IPS-18a (cell line): ENCODE measurements at regions not wholly inside any gene's neighbourhood (a gene's known extent, or its start where the extent isn't known, plus 50 kb on each side); places are given as distances from the start of the nearest gene placed in this dataset.

Experiments used
- H3K27ac ChIP-seq: one replicate; pipeline ENCODE4 v1.5.1; 2013; ENCODE audit warnings: low read length
- H3K27me3 ChIP-seq: one replicate; pipeline ENCODE4 v1.6.1; 2013; ENCODE audit warnings: mild to moderate bottlenecking, low read length; ENCODE audit not compliant: control insufficient read depth, insufficient read depth
- H3K36me3 ChIP-seq: one replicate; pipeline ENCODE4 v1.6.1; 2013; ENCODE audit warnings: low read depth, low read length; ENCODE audit not compliant: control insufficient read depth
- H3K4me1 ChIP-seq: one replicate; pipeline ENCODE4 v1.6.1; 2013; ENCODE audit warnings: low read depth, low read length; ENCODE audit not compliant: control insufficient read depth
- H3K4me3 ChIP-seq: one replicate; pipeline ENCODE4 v1.5.1; 2013; ENCODE audit warnings: low read length
- H3K9ac ChIP-seq: one replicate; pipeline ENCODE4 v1.6.1; 2013; ENCODE audit warnings: mild to moderate bottlenecking, low read length, moderate library complexity
- H3K9me3 ChIP-seq: one replicate; pipeline ENCODE4 v1.6.1; 2013; ENCODE audit warnings: low read depth, low read length; ENCODE audit not compliant: control insufficient read depth

DNA sequence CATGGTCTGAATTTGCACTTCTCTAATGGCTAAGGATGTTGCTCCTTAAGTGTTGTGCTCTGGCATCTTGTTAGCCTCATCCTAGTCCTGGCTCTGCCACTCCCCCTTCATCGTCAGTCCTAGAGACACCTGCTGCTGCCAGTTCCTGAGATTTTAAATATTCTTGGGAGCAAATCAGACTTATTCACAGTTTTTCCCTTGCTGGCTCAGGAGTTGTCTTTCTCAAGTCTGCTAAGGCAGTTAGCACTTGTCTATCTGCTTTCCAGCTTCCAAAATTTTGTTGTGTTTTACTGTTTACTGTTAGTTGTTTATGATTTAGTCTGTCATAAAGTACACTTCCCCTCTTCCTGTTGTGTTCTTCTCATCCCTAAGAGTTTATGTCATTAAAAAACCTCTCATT lies 201.0 kb downstream of the KIF26A start:
- H3K36me3 ChIP-seq, result no peaks in the 10 kb centered on the region
- peaks cover 7% of the 10 kb centered on the region for H3K4me1 ChIP-seq
- no peak overlapping the region for H3K9ac ChIP-seq
- no peak overlapping the region for H3K27ac ChIP-seq
- H3K27me3 ChIP-seq, result peaks cover 8% of the 10 kb centered on the region
- no peak overlapping the region for H3K4me3 ChIP-seq
- H3K9me3 ChIP-seq, result no peaks in the 10 kb centered on the region

DNA sequence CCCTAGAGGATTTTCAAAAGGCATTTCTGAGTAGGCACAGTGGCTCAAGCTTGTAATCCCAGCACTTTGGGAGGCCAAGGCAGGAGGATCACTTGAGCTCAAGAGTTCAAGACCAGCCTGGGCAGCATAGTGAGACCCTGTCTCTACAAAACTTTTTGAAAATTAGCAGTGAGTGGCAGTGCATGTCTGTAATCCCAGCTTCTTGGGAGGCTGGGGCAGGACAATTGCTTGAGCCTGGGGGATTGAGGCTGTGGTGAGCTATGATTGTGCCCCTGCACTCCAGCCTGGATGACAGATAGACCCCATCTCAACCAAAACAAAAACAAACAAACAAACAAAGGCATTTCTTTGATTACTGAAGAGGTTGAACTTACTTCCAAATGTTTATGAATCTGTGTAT lies 201.4 kb downstream of the KIF26A start:
- Histone ChIP-seq H3K4me1 (peaks cover 7% of the 10 kb centered on the region), H3K27me3 (peaks cover 8% of the 10 kb centered on the region), H3K4me3 (no peak overlapping the region)

DNA sequence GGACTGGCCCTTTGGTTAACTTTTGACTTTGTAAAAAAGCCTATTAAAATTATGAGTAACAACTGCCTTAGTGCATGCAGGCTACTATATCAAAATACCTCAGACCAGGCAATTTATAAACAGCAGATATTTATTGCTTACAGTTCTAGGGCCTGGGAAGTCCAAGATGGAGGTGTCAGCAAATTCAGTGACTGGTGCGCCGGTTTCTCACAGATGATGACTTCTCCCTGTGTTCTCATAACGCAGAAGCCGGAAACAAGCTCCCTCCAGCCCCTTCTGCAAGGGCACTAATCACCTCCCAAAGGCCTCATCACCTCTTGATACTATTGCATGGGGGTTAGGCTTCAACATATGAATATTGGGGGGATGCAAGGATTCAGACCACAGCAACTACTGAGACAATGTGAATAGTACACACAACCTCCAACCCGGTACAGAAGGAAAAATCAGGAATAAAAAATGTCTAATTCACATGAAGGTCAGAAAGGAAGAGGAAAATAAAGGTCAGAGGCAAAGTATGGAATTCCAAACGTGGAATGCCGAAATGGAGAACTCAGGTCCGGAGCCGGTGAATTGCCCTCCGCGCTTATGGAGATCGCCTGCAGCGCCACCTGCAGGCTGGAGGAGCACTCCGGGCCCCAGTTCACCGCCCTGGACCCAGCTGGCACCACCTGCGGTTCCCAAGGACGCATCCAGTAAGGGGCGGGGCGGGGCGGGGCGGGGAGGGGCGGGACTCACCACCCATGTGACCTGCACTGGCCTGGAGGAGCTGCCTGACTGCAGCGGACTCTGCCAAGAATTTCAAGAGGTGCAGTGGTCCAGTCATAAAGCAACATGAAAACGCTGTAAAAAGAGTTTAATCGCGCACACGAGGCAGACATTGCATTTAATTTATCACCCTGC lies 203.4 kb downstream of the KIF26A start:
- H3K27ac ChIP-seq, result no peak overlapping the region
- peaks cover 8% of the 10 kb centered on the region for H3K27me3 ChIP-seq
- H3K4me3 ChIP-seq, result peak overlapping the region; percentile 36
- H3K36me3 ChIP-seq, result no peaks in the 10 kb centered on the region
- H3K9me3 ChIP-seq, result no peaks in the 10 kb centered on the region
- H3K4me1 ChIP-seq, result peaks cover 7% of the 10 kb centered on the region
- no peak overlapping the region for H3K9ac ChIP-seq

More for the DNA sequence above, 201.4 kb downstream of the KIF26A start:
- no peaks in the 10 kb centered on the region for H3K9me3 ChIP-seq
- no peaks in the 10 kb centered on the region for H3K36me3 ChIP-seq
- no peak overlapping the region for H3K9ac ChIP-seq
- no peak overlapping the region for H3K27ac ChIP-seq

DNA sequence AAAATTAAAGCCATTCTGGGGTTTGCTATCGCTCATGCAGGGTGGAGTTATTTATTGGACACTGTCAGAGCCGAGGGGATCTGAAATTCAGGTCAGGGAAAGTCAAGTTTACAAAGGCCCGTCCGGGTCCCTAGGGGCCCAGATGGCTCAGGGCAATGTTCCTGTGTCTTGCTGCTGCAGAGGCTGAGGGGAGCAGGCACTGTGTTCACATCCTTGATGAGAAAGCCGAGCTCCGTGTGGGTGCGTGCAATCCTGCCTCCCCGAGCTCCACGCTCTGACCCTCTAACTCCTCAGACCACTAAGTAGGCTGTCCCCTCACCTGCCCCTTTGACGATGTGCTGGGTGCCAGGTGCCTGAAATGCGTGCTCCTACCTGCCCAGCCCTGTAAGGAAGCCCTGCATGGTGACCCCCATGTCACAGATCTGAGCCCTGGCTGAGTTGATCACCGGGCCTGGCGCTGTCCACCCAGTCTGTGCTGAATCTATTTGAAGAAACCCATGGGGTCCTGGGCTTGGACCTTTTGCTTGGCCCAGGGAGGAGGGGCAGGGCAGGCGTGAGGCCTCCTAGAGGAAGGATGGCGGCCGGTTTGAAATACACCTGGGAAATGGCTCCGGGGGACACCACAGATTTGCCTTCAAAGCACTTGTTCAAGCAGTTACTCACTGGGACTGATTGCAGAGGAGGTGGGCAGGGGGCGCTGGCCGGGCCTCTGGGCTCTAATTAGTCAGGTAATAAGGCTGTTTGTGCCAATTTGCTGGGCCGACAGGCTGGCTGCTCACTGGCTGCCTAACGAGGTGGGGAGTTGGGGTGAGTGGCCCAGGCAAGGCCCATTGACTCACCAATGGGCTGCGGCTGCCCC lies 204.3 kb downstream of the KIF26A start:
- Histone ChIP-seq H3K27ac (no peak overlapping the region), H3K4me1 (peaks cover 7% of the 10 kb centered on the region), H3K27me3 (peaks cover 8% of the 10 kb centered on the region), H3K36me3 (no peaks in the 10 kb centered on the region), H3K4me3 (peak overlapping the region; percentile 17), H3K9me3 (no peaks in the 10 kb centered on the region), H3K9ac (no peak overlapping the region)

DNA sequence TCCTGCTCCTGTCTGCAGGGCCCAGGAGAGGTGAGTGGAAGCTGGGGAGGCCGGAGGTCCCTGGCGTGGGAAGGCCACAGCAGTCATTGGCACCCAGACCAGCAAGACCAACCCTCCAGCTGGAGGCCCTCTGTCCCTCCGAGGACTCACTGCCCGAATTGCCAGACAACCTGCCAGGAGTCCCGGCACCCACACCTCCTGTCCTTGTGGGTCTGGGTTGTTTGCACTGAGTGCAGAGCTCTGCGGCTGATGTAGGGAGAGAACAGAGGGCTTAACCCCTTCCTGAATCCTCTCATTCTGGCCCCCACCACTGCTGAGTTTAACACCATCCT lies 204.9 kb downstream of the KIF26A start:
- Histone ChIP-seq H3K27me3 (peaks cover 8% of the 10 kb centered on the region), H3K9ac (no peak overlapping the region), H3K27ac (no peak overlapping the region), H3K4me3 (no peak overlapping the region), H3K36me3 (no peaks in the 10 kb centered on the region), H3K9me3 (no peaks in the 10 kb centered on the region), H3K4me1 (peaks cover 7% of the 10 kb centered on the region)

DNA sequence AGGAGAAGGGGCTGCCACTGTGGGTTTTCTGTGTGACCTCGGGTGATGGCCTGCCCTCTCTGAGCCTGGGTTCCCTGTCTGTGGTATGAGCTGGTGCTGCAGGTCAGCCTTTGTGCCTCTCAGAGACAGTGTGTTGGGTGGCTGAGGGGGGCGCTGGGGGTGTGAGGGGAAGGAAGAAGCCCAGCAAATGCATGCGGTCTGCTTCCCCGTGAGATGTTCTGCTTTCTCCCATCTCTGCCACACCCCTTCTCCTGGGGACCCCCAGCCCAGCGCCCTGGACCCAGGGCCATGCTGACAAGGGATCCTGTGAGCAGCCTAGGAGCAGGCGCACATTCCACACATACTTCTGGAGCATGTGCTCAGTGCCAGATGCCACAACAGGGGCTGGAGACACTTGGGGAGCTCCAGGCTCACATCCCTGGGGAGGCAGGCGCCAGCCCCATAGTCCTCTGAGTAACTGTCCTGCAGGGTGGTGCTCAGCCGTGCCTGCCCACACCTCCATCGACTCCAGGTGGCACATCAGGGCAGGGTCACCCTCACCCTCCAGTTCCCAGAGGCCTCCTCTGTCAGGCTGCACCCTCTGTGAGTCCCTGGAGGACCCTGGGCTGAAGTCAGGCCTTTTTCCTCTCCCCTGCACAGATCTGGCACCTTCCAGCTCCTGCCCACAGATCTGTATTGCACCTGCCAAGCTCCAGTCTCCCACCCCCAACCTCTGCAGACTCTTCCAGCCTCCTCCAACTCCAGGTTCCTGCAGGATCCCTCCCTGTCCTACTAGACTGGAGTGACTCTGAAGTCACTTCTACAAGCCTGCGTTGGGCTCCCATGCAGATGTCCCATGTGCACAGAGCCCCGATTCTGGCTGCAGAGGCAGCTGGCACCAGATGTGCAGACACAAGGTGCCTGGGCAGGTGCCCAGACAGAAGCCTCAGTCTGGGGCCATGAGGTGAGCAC lies 205.6 kb downstream of the KIF26A start:
- H3K9ac ChIP-seq, result no peak overlapping the region
- peaks cover 8% of the 10 kb centered on the region for H3K27me3 ChIP-seq
- H3K4me1 ChIP-seq, result peaks cover 7% of the 10 kb centered on the region
- H3K36me3 ChIP-seq, result no peaks in the 10 kb centered on the region
- H3K27ac ChIP-seq, result no peak overlapping the region
- no peak overlapping the region for H3K4me3 ChIP-seq
- H3K9me3 ChIP-seq, result no peaks in the 10 kb centered on the region

DNA sequence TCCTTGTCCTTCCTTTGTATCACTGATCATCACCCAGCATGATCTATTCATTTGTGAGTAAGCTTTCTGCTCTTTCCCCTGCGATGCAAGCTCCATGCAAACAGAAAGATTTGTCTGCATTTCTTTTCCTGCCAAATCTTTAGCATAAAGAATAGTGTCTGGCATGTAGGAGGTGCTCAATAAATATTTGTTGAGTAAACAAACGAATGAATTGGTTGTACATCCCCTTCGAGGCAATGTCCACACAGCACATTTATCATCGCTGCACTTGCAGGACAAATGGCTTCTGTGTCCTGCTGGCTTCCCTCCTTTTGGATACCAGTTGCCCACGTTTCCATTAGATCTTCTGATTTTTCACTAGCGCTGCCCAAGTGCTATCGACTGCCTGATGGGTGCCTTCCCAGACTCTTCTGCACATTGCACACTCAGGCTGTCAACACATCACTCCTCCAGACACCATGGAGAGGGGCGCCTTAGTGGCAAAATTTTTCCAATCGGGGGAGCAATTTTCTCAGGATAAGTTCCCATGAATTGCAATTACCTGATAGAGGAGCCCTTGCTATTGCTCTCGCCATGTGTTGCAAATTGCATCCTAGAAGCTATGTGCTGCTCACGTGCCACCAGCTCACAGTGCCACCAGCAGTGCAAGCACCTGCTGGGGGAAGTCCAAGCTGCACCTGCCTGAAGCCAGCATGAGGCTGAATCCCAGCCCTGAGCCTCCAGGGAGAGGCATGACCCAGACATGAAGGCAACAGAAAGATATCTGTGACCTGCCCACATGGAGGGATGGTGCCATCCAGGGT lies 206.6 kb downstream of the KIF26A start:
- Histone ChIP-seq H3K27me3 (peaks cover 7% of the 10 kb centered on the region), H3K4me3 (no peak overlapping the region), H3K9ac (no peak overlapping the region), H3K4me1 (peaks cover 7% of the 10 kb centered on the region), H3K36me3 (no peaks in the 10 kb centered on the region), H3K9me3 (no peaks in the 10 kb centered on the region), H3K27ac (no peak overlapping the region)

DNA sequence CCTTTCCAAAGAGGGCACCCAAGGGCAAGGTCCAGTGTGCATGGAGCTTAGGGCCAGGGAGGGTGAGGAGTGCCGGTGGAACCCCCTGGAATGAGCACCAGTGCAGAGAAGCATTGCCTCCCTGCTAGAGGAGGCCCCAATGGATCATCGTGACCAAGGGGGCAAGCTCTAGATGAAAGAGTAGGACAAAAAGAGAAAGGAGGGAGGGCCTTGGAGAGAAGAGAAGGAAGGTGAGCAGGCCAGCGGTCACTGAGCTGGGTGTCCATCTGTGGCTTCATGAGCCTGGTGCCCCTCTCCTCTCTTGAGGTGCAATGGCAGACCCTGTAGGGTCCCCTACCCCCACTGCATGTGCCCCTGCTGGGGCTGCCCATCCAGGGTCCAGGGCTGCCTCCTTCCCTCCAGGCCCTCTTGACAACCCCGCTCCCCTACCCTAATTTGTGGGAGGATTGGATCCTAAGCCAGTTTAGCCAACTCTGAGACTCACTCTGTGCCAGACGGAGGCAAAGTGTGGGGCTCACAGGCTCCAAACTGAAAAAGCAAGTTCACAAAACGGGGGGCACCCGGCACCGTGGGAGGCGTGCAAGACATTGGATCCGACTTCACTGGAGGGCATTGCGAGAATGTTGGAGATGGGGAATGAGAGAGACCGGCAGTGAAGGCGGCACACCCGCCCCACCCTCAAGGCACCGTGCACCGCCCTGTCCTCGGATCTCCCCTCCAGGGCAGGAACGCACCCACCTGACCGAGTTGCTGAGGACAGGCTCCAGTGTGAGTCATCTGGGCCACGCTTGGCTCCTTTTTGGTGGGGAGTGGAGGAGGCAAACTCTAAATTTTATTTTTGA lies 207.5 kb downstream of the KIF26A start:
- Histone ChIP-seq H3K36me3 (no peaks in the 10 kb centered on the region), H3K27me3 (no peaks in the 10 kb centered on the region), H3K27ac (no peak overlapping the region), H3K9me3 (no peaks in the 10 kb centered on the region), H3K9ac (no peak overlapping the region), H3K4me3 (no peak overlapping the region), H3K4me1 (peaks cover 7% of the 10 kb centered on the region)

DNA sequence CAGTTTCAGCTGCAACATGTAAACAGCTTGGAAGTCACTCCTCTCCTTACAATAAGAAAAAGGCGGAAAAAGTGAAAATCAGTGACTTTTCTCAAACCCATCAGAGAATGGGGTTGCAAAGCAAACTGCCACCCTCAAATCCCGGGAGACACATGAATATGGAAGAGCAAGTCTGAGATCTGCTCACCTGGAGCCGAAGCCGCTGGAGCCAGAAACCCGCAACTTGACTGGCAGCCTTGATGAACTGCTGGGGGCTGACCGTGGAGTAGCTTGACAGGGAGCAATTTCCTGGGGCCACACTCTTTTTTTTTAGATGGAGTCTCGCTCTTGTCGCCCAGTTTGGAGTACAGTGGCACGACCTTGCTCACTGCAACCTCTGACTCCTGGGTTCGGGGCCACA lies 208.2 kb downstream of the KIF26A start:
- H3K27ac ChIP-seq, result no peak overlapping the region
- no peaks in the 10 kb centered on the region for H3K27me3 ChIP-seq
- H3K4me1 ChIP-seq, result peaks cover 7% of the 10 kb centered on the region
- H3K9ac ChIP-seq, result no peak overlapping the region
- no peak overlapping the region for H3K4me3 ChIP-seq
- no peaks in the 10 kb centered on the region for H3K9me3 ChIP-seq
- H3K36me3 ChIP-seq, result no peaks in the 10 kb centered on the region

DNA sequence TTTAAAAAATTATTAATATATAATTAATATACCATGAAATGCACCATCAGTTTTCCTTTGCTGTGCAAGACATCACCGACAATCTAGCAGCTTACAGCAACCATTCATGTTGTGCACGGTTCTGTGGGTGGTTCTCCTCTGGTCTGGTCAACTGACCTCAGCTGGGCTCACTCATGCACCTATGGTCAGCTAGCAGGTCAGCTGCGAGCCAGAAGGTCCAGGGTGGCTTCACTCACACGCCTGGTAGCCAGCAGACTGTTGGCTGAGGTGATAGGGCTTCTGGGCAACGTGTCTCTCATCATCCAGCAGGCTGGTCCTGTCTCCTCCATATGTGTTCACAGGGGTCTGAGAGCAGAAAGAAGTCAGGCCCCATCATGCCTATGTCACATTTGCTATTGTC lies 210.4 kb downstream of the KIF26A start:
- H3K27me3 ChIP-seq, result no peaks in the 10 kb centered on the region
- H3K9ac ChIP-seq, result no peak overlapping the region
- H3K36me3 ChIP-seq, result no peaks in the 10 kb centered on the region
- H3K9me3 ChIP-seq, result no peaks in the 10 kb centered on the region
- H3K4me3 ChIP-seq, result no peak overlapping the region
- H3K27ac ChIP-seq, result no peak overlapping the region
- H3K4me1 ChIP-seq, result no peaks in the 10 kb centered on the region
